ENCODE measurements at regions not wholly inside any gene's neighbourhood (a gene's known extent, or its start where the extent isn't known, plus 50 kb on each side); places are given as distances from the start of the nearest gene placed in this dataset.

- Histone ChIP-seq H3K4me1 (no peaks in the 10 kb centered on the region), H3K27me3 (no peaks in the 10 kb centered on the region), H3K9me3 (no peaks in the 10 kb centered on the region), H3K36me3 (no peaks in the 10 kb centered on the region), H3K27ac (no peak overlapping the region), H3K4me3 (no peak overlapping the region)
- no peak for TF ChIP-seq CTCF (IDR thresholded peaks at IDR 0.05)
- TF ChIP-seq POLR2A (IDR thresholded peaks at IDR 0.05) = no peak
- DNase-seq = no peak
- intact Hi-C loops (cut with DNase I; ENCODE audit: low total_unique reads) = no loop called here
These were observed 303.7 kb upstream of the PCDH15 start for GRCh38 chr10:55104738-55105137.

GRCh38 chr10:55098452-55098851, 297.4 kb upstream of the PCDH15 start:
- no peaks in the 10 kb centered on the region for H3K36me3 ChIP-seq
- no peak overlapping the region for H3K4me3 ChIP-seq
- TF ChIP-seq CTCF (IDR thresholded peaks at IDR 0.05) = no peak
- TF ChIP-seq POLR2A (IDR thresholded peaks at IDR 0.05) = no peak
- no peak overlapping the region for H3K27ac ChIP-seq
- H3K27me3 ChIP-seq = no peaks in the 10 kb centered on the region
- H3K9me3 ChIP-seq = no peaks in the 10 kb centered on the region
- DNase-seq = no peak
- intact Hi-C loops (cut with DNase I; ENCODE audit: low total_unique reads) = no loop called here
- H3K4me1 ChIP-seq = no peaks in the 10 kb centered on the region

- Histone ChIP-seq H3K4me3 (no peak overlapping the region), H3K27me3 (no peaks in the 10 kb centered on the region), H3K4me1 (no peaks in the 10 kb centered on the region), H3K27ac (no peak overlapping the region), H3K9me3 (no peaks in the 10 kb centered on the region), H3K36me3 (no peaks in the 10 kb centered on the region)
- no peak for TF ChIP-seq POLR2A (IDR thresholded peaks at IDR 0.05)
- TF ChIP-seq CTCF (IDR thresholded peaks at IDR 0.05) = peak in 2 of 4 experiments; percentile 20 to 46
- intact Hi-C loops (cut with DNase I; ENCODE audit: low total_unique reads) = no loop called here
- no peak for DNase-seq
These were observed 290.8 kb upstream of the PCDH15 start for GRCh38 chr10:55091691-55092328.

- Histone ChIP-seq H3K4me3 (no peak overlapping the region), H3K4me1 (no peaks in the 10 kb centered on the region), H3K27me3 (no peaks in the 10 kb centered on the region), H3K27ac (no peak overlapping the region), H3K9me3 (no peaks in the 10 kb centered on the region), H3K36me3 (no peaks in the 10 kb centered on the region)
- intact Hi-C loops (cut with DNase I; ENCODE audit: low total_unique reads) = no loop called here
- DNase-seq = no peak
- TF ChIP-seq CTCF (IDR thresholded peaks at IDR 0.05) (no peak), POLR2A (IDR thresholded peaks at IDR 0.05) (no peak)
These were observed 277.1 kb upstream of the PCDH15 start for GRCh38 chr10:55078121-55078520.

- Histone ChIP-seq H3K27me3 (no peaks in the 10 kb centered on the region), H3K9me3 (no peaks in the 10 kb centered on the region), H3K36me3 (no peaks in the 10 kb centered on the region), H3K4me3 (no peak overlapping the region), H3K27ac (no peak overlapping the region), H3K4me1 (no peaks in the 10 kb centered on the region)
- no peak for TF ChIP-seq POLR2A (IDR thresholded peaks at IDR 0.05)
- TF ChIP-seq CTCF (IDR thresholded peaks at IDR 0.05) = no peak
- intact Hi-C loops (cut with DNase I; ENCODE audit: low total_unique reads) = no loop called here
- DNase-seq = no peak
These were observed 264.2 kb upstream of the PCDH15 start for GRCh38 chr10:55065185-55065584.

All from uterus (tissue), 3 donors.